ENCODE measurements at regions not wholly inside any gene's neighbourhood (a gene's known extent, or its start where the extent isn't known, plus 50 kb on each side); places are given as distances from the start of the nearest gene placed in this dataset.

DNA sequence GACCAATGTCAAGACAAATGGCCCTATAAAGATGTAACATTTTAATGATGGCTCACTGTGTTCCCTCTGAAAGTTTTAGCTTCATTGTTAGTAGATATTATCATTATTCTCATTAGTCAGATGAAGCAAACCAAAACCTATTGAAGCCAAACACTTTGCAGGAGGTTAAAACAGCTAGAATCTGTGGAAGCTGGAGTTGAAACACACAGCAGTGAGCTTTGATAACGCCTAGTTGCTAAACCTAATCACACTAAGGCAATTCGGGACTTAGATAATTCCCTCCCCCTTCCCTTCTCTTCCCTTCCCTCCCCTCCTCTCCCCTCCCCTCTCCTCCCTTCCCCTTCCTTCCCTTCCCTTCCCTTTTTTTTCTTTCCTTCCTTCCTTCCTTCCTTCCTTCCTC lies 165.7 kb downstream of the TRIB2 start:
- Histone ChIP-seq H3K4me2 (ENCODE audit: insufficient read depth, low read length) (no peak overlapping the region), H3K9me1 (replicated peaks; ENCODE audit: control insufficient read depth, extremely low read depth, insufficient read depth, low read length) (no peaks in the 10 kb centered on the region), H3K9me3 (replicated peaks; ENCODE audit: control insufficient read depth, insufficient read depth, low read length) (no peaks in the 10 kb centered on the region), H4K20me1 (replicated peaks; ENCODE audit: control insufficient read depth, extremely low read depth, insufficient read depth, low read length) (no peaks in the 10 kb centered on the region), H3K4me3 (replicated peaks in 1 of 3; ENCODE audit: insufficient read depth in 1 of 3, low read depth in 1 of 3, low read length in 3 of 3) (no peak overlapping the region), H3K4me1 (ENCODE audit: control insufficient read depth, extremely low read depth, insufficient read depth, low read length) (peaks cover 17% of the 10 kb centered on the region), H3K27me3 (ENCODE audit: control insufficient read depth in 2 of 2, insufficient read depth in 2 of 2, low read length in 2 of 2) (no peaks in the 10 kb centered on the region), H2AFZ (ENCODE audit: low read depth, low read length) (no peak overlapping the region), H3K27ac (ENCODE audit: insufficient read depth, low read depth, low read length) (no peak overlapping the region), H3K9ac (replicated peaks; ENCODE audit: extremely low read depth, insufficient read depth, low read length) (no peak overlapping the region), H3K36me3 (ENCODE audit: control insufficient read depth in 2 of 2, extremely low read depth in 1 of 2, insufficient read depth in 2 of 2, low read length in 2 of 2) (no peaks in the 10 kb centered on the region), H3K79me2 (ENCODE audit: control insufficient read depth, insufficient read depth, low read length) (no peaks in the 10 kb centered on the region)
- intact Hi-C loops (cut with micrococcal nuclease): no loop called here
- FAIRE-seq (no peak), DNase-seq (ENCODE audit: low read depth, low spot score) (no peak)
- dilution Hi-C loops (cut with MboI; ENCODE audit: extremely low pct_ligation_motif_present, low sequenced_read_pairs): no loop called here
- ChIA-PET CTCF (interaction anchor here (1.0 to 1.3 kb wide), 2 partner anchors 13 to 124 kb away, joined by 3 read pairs; no protein-coding TSS in a partner anchor), POLR2A (no interaction called here)
- TF ChIP-seq GATA2 (IDR thresholded peaks at IDR 0.05; ENCODE audit: insufficient read depth, insufficient read length, low read depth, low read length): no peak
- no peak for TF ChIP-seq POLR2A (IDR thresholded peaks at IDR 0.05; ENCODE audit: low read depth, low read length)
- no peak for TF ChIP-seq JUN (IDR thresholded peaks at IDR 0.05; ENCODE audit: borderline replicate concordance, insufficient read depth, insufficient read length, low read depth)
- TF ChIP-seq, protein P1, sequence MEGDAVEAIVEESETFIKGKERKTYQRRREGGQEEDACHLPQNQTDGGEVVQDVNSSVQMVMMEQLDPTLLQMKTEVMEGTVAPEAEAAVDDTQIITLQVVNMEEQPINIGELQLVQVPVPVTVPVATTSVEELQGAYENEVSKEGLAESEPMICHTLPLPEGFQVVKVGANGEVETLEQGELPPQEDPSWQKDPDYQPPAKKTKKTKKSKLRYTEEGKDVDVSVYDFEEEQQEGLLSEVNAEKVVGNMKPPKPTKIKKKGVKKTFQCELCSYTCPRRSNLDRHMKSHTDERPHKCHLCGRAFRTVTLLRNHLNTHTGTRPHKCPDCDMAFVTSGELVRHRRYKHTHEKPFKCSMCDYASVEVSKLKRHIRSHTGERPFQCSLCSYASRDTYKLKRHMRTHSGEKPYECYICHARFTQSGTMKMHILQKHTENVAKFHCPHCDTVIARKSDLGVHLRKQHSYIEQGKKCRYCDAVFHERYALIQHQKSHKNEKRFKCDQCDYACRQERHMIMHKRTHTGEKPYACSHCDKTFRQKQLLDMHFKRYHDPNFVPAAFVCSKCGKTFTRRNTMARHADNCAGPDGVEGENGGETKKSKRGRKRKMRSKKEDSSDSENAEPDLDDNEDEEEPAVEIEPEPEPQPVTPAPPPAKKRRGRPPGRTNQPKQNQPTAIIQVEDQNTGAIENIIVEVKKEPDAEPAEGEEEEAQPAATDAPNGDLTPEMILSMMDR (IDR thresholded peaks at IDR 0.05; ENCODE audit: extremely low read depth in 1 of 2, insufficient read depth in 1 of 2, low read depth in 1 of 2, low read length in 2 of 2): no peak
- TF ChIP-seq EZH2 (IDR thresholded peaks at IDR 0.05; ENCODE audit: borderline replicate concordance, low read depth, low read length, severe bottlenecking): no peak
- no peak for TF ChIP-seq POLR2AphosphoS5 (IDR thresholded peaks at IDR 0.05; ENCODE audit: insufficient read depth, low read depth, low read length)
- TF ChIP-seq FOS (IDR thresholded peaks at IDR 0.05; ENCODE audit: borderline replicate concordance, insufficient read depth, low read length): no peak
- TF ChIP-seq MYC (IDR thresholded peaks at IDR 0.05; ENCODE audit: low read depth, low read length): no peak
- TF ChIP-seq, protein P2, sequence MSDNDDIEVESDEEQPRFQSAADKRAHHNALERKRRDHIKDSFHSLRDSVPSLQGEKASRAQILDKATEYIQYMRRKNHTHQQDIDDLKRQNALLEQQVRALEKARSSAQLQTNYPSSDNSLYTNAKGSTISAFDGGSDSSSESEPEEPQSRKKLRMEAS (IDR thresholded peaks at IDR 0.05; ENCODE audit: insufficient read depth, insufficient read length): no peak
- no TSS peak for BruUV-seq (replicated peaks)

Data from endothelial cell of umbilical vein (primary cell).